Renal cortex interstitium (tissue), 11 donors: ENCODE measurements at regions not wholly inside any gene's neighbourhood (a gene's known extent, or its start where the extent isn't known, plus 50 kb on each side); places are given as distances from the start of the nearest gene placed in this dataset.
A peak's percentile ranks its signal among the peaks of the same experiment; 100 is the strongest.
"Not testable (repeated sequence)": the region's sequence is repeated elsewhere in the genome, so short reads cannot be mapped to it uniquely, and the experiment has no call there.

ENCODE experiments used
- DNase-seq, 11 donors: peaks; one replicate each; pipeline ENCODE4 v3.0.0-alpha.2; 2013; ENCODE audit warnings: low read depth in 9 of 11, low spot score in 4 of 11; ENCODE audit errors: extremely low read depth in 1 of 11

- DNase-seq, result no peak
Measured at GRCh38 chr14:104397956-104398355, 181.6 kb upstream of the C14orf180 start.

- DNase-seq, result no peak
Measured at GRCh38 chr14:104398656-104399055, 180.9 kb upstream of the C14orf180 start.

GRCh38 chr14:104399432-104400155, 180.0 kb upstream of the C14orf180 start:
- no peak for DNase-seq

- DNase-seq, result no peak
Measured at GRCh38 chr14:104400355-104400754, 179.2 kb upstream of the C14orf180 start.

GRCh38 chr14:104401785-104402184, 177.8 kb upstream of the C14orf180 start:
- DNase-seq, result no peak

- DNase-seq, result not testable (repeated sequence)
Measured at GRCh38 chr14:104402303-104402702, 177.3 kb upstream of the C14orf180 start.

GRCh38 chr14:104403421-104404220, 175.9 kb upstream of the C14orf180 start:
- DNase-seq, result no peak

- no peak for DNase-seq
Measured at GRCh38 chr14:104404922-104405321, 174.6 kb upstream of the C14orf180 start.

- DNase-seq, result no peak
Measured at GRCh38 chr14:104405360-104406226, 174.0 kb upstream of the C14orf180 start.

- no peak for DNase-seq
Measured at GRCh38 chr14:104406831-104407230, 172.7 kb upstream of the C14orf180 start.

- no peak for DNase-seq
Measured at GRCh38 chr14:104416383-104416782, 163.2 kb upstream of the C14orf180 start.

- DNase-seq, result no peak
Measured at GRCh38 chr14:104419865-104420505, 159.6 kb upstream of the C14orf180 start.

- DNase-seq, result not testable (repeated sequence)
Measured at GRCh38 chr14:104420523-104420922, 159.0 kb upstream of the C14orf180 start.

GRCh38 chr14:104420990-104421389, 158.6 kb upstream of the C14orf180 start:
- DNase-seq, result no peak

- no peak for DNase-seq
Measured at GRCh38 chr14:104421401-104421821, 158.2 kb upstream of the C14orf180 start.

GRCh38 chr14:104421892-104422828, 157.4 kb upstream of the C14orf180 start:
- peak in 7 of 11 donors; percentile 36 to 66 (median 49) for DNase-seq

GRCh38 chr14:104422837-104423681, 156.5 kb upstream of the C14orf180 start:
- no peak for DNase-seq
